H1 (cell line): ENCODE measurements at regions not wholly inside any gene's neighbourhood (a gene's known extent, or its start where the extent isn't known, plus 50 kb on each side); places are given as distances from the start of the nearest gene placed in this dataset.

Source experiments
- ASH2L ChIP-seq: fragments of 200-600, 300-600 bp; sonication (generic); IDR thresholded peaks from one replicate; pipeline ENCODE4 v1.7.1; 2017; ENCODE audit warnings: low read length
- BACH1 ChIP-seq: IDR thresholded peaks from 2 replicates; pipeline ENCODE4 v1.6.1; 2012; ENCODE audit warnings: low read length, improper control_type of control experiment
- CEBPB ChIP-seq: IDR thresholded peaks from 2 replicates; pipeline ENCODE4 v1.6.1; 2012; ENCODE audit warnings: low read depth, low read length
- EZH2 ChIP-seq: fragments of 200-600 bp; sonication (generic); IDR thresholded peaks from 2 replicates; pipeline ENCODE4 v1.7.1; 2012; ENCODE audit warnings: low read depth, mild to moderate bottlenecking, moderate library complexity, low read length, inconsistent platforms; ENCODE audit not compliant: severe bottlenecking
- KDM1A ChIP-seq: fragments of 200-600, 300-600 bp; sonication (generic); IDR thresholded peaks from 2 replicates; pipeline ENCODE4 v1.7.1; 2016; ENCODE audit warnings: mild to moderate bottlenecking, low read length, borderline replicate concordance
- KDM5A ChIP-seq: fragments of 200-600 bp; IDR thresholded peaks from 2 replicates; pipeline ENCODE4 v1.7.1; 2012; ENCODE audit warnings: mild to moderate bottlenecking, low read length, inconsistent platforms, mixed read lengths
- POLR2A ChIP-seq, 2 experiments: IDR thresholded peaks; 1 replicate in 1 of 2; 2 replicates in 1 of 2; pipeline ENCODE4 v1.6.1; 2011; ENCODE audit warnings: low read depth in 2 of 2, low read length in 2 of 2, mild to moderate bottlenecking in 2 of 2; ENCODE audit errors: control extremely low read depth in 1 of 2
- POLR2AphosphoS5 ChIP-seq: IDR thresholded peaks from 2 replicates; pipeline ENCODE4 v1.6.1; 2011; ENCODE audit warnings: low read depth, low read length
- RAD21 ChIP-seq, 2 experiments: IDR thresholded peaks in 1 of 2; conservative IDR thresholded peaks in 1 of 2; 2 replicates each; pipeline ENCODE4 v1.6.1; 2011; ENCODE audit warnings: low read depth in 2 of 2, low read length in 2 of 2, improper control_type of control experiment in 1 of 2, inconsistent platforms in 1 of 2, mild to moderate bottlenecking in 1 of 2, moderate library complexity in 1 of 2
- RBBP5 ChIP-seq: IDR thresholded peaks from 2 replicates; pipeline ENCODE4 v1.7.1; 2012; ENCODE audit warnings: low read depth, mild to moderate bottlenecking, inconsistent platforms, low read length, moderate library complexity, borderline replicate concordance
- TEAD4 ChIP-seq: IDR thresholded peaks from 2 replicates; pipeline ENCODE4 v1.6.1; 2012; ENCODE audit warnings: low read depth, low read length, inconsistent platforms, mixed read lengths
- YY1 ChIP-seq: IDR thresholded peaks from 2 replicates; pipeline ENCODE4 v1.6.1; 2011; ENCODE audit warnings: low read depth, mild to moderate bottlenecking, low read length
- TF ChIP-seq, protein P1 (sequence below): IDR thresholded peaks from 2 replicates; pipeline ENCODE4 v1.6.1; 2012; ENCODE audit warnings: inconsistent platforms
- TF ChIP-seq, protein P2 (sequence below), 3 experiments: IDR thresholded peaks; 1 replicate in 2 of 3; 2 replicates in 1 of 3; pipeline versions ENCODE4 v1.5.1 to v1.6.1; 2011; ENCODE audit warnings: low read length in 3 of 3, mild to moderate bottlenecking in 3 of 3, inconsistent platforms in 2 of 3, low read depth in 1 of 3, moderate library complexity in 1 of 3; ENCODE audit not compliant: insufficient read depth in 1 of 3; ENCODE audit errors: control extremely low read depth in 1 of 3

DNA sequence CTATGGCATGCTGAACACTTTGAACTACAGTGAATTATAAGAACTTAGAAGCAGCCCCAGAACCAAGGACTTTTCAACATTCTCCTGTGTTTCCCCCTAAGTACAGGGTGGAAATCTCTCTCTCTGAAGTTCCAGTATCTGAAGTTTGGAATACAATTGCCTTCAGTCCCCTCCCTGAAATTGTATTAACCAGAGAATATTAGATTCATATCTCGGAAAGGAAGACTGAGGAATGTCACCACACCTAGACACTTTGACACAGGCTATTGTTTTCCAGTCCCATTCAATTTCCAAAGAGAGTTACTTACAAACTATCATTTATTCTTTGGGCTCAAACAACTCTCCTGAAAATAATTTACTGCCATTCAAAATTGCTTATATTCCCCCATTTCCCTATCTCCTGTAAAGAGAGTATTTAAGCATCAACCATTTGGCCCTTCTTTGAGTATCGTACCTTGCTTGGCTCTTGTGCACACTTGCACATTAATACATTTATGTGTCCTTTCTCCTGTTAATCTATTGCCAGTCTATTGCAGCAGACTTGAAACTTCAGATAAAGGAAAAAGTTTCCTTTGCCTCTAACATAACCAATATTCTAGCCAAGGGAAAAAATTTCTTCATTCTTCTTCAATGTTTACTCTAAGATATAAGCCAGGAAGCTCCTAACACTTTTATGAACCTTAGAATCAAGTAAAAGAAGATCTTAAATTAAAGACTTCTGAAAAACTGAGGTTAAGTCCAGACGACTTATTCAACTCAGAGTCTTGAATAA, 402.4 kb upstream of the DDI1 start:
- TF ChIP-seq RBBP5 (no peak), KDM5A (no peak), EZH2 (no peak), POLR2AphosphoS5 (no peak), POLR2A (IDR thresholded peaks at IDR 0.05; ENCODE audit: control extremely low read depth in 1 of 2, low read depth in 2 of 2, low read length in 2 of 2) (no peak), BACH1 (no peak), CEBPB (no peak), ASH2L (no peak), TEAD4 (no peak), YY1 (no peak), RAD21 (IDR thresholded peaks at IDR 0.05 in 1 of 2, conservative IDR thresholded peaks at IDR 0.05 in 1 of 2; ENCODE audit: low read depth in 2 of 2, low read length in 2 of 2) (no peak), KDM1A (no peak)
- TF ChIP-seq, protein P1, sequence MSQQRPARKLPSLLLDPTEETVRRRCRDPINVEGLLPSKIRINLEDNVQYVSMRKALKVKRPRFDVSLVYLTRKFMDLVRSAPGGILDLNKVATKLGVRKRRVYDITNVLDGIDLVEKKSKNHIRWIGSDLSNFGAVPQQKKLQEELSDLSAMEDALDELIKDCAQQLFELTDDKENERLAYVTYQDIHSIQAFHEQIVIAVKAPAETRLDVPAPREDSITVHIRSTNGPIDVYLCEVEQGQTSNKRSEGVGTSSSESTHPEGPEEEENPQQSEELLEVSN: no peak
- TF ChIP-seq, protein P2, sequence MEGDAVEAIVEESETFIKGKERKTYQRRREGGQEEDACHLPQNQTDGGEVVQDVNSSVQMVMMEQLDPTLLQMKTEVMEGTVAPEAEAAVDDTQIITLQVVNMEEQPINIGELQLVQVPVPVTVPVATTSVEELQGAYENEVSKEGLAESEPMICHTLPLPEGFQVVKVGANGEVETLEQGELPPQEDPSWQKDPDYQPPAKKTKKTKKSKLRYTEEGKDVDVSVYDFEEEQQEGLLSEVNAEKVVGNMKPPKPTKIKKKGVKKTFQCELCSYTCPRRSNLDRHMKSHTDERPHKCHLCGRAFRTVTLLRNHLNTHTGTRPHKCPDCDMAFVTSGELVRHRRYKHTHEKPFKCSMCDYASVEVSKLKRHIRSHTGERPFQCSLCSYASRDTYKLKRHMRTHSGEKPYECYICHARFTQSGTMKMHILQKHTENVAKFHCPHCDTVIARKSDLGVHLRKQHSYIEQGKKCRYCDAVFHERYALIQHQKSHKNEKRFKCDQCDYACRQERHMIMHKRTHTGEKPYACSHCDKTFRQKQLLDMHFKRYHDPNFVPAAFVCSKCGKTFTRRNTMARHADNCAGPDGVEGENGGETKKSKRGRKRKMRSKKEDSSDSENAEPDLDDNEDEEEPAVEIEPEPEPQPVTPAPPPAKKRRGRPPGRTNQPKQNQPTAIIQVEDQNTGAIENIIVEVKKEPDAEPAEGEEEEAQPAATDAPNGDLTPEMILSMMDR (IDR thresholded peaks at IDR 0.05; ENCODE audit: control extremely low read depth in 1 of 3, insufficient read depth in 1 of 3, low read depth in 1 of 3, low read length in 3 of 3): no peak
